GM10266 (cell line): ENCODE measurements at regions not wholly inside any gene's neighbourhood (a gene's known extent, or its start where the extent isn't known, plus 50 kb on each side); places are given as distances from the start of the nearest gene placed in this dataset.

Source experiments
- DNase-seq: peaks from one replicate; pipeline ENCODE4 v3.0.0; 2012; ENCODE audit errors: extremely low spot score
- CTCF ChIP-seq: IDR thresholded peaks from 2 replicates; pipeline ENCODE4 v1.5.1; 2012; ENCODE audit warnings: mild to moderate bottlenecking, low read depth; ENCODE audit not compliant: control insufficient read depth, insufficient read depth; ENCODE audit errors: missing control alignments

DNA sequence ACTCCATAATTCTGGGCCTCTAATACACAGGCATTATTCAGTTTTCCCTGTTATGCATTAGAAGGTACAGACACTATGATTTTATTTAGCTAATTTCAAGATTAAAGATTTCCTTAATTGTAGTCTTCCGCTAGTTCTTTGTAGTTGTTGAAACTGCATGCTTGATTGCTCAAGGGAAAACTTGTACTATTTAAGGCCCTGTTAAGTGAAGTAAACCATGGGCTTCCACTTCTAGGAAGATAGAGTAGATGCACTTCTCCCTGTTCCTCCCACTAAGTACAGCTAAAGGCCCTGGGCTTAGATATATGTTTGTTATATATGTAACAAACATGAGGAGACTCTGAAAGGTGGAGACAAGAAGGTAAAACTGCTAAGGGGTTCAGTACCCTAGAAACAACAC is 215.8 kb upstream of the LEF1 start:
- DNase-seq = no peak
- no peak for TF ChIP-seq CTCF

- TF ChIP-seq CTCF = no peak
- no peak for DNase-seq
Observed at GRCh38 chr4:108383157-108383556, 214.4 kb upstream of the LEF1 start.

- DNase-seq = no peak
- no peak for TF ChIP-seq CTCF
Observed at GRCh38 chr4:108382751-108383150, 214.0 kb upstream of the LEF1 start.

- no peak for DNase-seq
- TF ChIP-seq CTCF = no peak
Observed at GRCh38 chr4:108378164-108378563, 209.4 kb upstream of the LEF1 start.

GRCh38 chr4:108377021-108377420 is 208.3 kb upstream of the LEF1 start:
- no peak for TF ChIP-seq CTCF
- no peak for DNase-seq

DNA sequence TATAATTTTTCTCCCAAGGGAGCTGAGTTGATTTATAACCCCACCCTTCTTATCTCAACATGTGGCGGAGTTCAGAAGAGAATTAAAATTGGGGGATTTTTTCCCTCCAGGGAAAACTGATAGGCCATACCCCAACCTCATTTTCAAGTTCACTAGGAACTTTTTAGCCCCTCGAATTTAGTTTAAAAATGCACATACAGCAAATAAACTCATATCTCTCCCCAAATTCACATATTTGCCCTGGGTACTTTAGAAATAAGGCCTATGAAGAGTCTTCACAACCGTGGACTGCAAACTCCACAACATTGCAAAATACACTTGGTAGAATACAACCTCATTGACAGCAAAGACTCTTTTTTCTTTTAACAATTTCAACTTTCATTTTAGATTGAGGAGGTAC is 206.7 kb upstream of the LEF1 start:
- no peak for DNase-seq
- TF ChIP-seq CTCF = no peak

DNA sequence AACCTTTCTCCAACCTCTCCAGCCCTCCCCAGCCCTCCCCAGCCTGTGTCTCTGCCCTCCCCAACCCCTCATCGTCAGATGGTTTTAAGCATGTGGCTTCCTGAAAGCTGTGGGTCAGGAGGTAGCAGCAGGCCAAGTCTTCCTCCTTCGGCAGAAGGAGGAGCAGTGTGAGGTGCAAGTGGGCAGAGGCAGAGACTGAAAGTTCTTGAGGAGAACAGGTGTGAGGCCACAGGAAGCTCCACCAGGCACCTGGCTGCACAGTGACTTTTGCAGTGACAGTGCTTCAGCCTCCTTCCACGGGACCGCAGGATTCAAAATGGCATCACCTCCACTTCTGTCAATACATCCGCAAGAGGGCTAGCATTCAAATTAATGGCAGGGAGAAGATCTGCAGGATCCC is 203.9 kb upstream of the LEF1 start:
- TF ChIP-seq CTCF = no peak
- DNase-seq = no peak
